ENCODE measurements at regions not wholly inside any gene's neighbourhood (a gene's known extent, or its start where the extent isn't known, plus 50 kb on each side); places are given as distances from the start of the nearest gene placed in this dataset.
A peak's percentile ranks its signal among the peaks of the same experiment; 100 is the strongest.

DNA sequence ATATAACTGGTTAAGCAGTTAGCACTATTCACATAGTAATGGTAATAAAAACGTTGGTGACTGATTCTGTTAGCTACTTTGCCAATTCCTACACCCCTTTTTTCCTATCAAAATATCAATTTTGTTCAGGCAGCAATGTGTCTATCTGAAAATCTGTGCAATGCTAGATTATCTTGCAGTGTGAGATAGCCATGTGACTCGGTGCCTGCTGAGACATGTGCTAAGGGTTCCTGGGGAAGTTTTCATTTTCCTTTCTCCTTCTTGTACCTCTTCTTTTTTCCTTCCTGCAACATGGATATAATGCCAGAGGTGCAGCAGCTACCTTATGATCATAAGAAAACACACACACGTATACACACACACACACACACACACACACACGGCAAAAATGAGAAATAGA, 100.5 kb upstream of the SHISA6 start:
- Histone ChIP-seq H3K36me3 (ENCODE audit: low read depth, missing control alignments) (no peaks in the 10 kb centered on the region), H3K27ac (no peak overlapping the region), H3K4me3 (no peak overlapping the region), H3K4me1 (no peaks in the 10 kb centered on the region), H3K9me3 (no peaks in the 10 kb centered on the region), H3K27me3 (no peaks in the 10 kb centered on the region)
- WGBS, 2 donors, result 58% methylated on average over 4 of the region's 4 CpGs
- no peak for DNase-seq
- TF ChIP-seq, protein P1, sequence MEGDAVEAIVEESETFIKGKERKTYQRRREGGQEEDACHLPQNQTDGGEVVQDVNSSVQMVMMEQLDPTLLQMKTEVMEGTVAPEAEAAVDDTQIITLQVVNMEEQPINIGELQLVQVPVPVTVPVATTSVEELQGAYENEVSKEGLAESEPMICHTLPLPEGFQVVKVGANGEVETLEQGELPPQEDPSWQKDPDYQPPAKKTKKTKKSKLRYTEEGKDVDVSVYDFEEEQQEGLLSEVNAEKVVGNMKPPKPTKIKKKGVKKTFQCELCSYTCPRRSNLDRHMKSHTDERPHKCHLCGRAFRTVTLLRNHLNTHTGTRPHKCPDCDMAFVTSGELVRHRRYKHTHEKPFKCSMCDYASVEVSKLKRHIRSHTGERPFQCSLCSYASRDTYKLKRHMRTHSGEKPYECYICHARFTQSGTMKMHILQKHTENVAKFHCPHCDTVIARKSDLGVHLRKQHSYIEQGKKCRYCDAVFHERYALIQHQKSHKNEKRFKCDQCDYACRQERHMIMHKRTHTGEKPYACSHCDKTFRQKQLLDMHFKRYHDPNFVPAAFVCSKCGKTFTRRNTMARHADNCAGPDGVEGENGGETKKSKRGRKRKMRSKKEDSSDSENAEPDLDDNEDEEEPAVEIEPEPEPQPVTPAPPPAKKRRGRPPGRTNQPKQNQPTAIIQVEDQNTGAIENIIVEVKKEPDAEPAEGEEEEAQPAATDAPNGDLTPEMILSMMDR (IDR thresholded peaks at IDR 0.05), result no peak
- TF ChIP-seq POLR2A (IDR thresholded peaks at IDR 0.05), result no peak
- intact Hi-C loops (cut with DNase I; ENCODE audit: low total_unique reads), result no loop called here

DNA sequence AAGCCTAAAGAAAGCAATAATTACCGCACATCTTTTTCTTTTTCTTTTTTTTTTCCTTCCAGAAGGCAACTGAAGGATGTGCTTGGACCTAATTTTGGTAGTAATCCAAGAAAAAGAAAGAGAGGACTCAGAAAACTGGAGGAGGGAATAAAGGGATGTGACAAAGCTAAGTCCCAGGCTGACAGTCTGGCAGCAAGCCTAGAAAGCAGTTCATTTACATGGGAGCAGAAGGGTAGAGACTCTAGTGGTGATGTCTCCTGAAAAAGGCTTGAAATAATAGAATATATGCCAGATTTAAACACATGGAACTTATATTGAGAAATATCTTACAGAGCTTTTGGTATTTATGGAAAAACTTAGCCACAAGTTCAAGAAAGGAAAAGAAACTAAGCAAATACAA, 101.0 kb upstream of the SHISA6 start:
- Histone ChIP-seq H3K4me1 (no peaks in the 10 kb centered on the region), H3K27me3 (no peaks in the 10 kb centered on the region), H3K9me3 (no peaks in the 10 kb centered on the region), H3K27ac (no peak overlapping the region), H3K36me3 (ENCODE audit: low read depth, missing control alignments) (no peaks in the 10 kb centered on the region), H3K4me3 (no peak overlapping the region)
- TF ChIP-seq, protein P1 (IDR thresholded peaks at IDR 0.05), result no peak
- no peak for TF ChIP-seq POLR2A (IDR thresholded peaks at IDR 0.05)
- peak; percentile 51 for DNase-seq
- intact Hi-C loops (cut with DNase I; ENCODE audit: low total_unique reads), result no loop called here
- WGBS, 2 donors, result 39 to 50% methylated on average over 1 of the region's 1 CpG

DNA sequence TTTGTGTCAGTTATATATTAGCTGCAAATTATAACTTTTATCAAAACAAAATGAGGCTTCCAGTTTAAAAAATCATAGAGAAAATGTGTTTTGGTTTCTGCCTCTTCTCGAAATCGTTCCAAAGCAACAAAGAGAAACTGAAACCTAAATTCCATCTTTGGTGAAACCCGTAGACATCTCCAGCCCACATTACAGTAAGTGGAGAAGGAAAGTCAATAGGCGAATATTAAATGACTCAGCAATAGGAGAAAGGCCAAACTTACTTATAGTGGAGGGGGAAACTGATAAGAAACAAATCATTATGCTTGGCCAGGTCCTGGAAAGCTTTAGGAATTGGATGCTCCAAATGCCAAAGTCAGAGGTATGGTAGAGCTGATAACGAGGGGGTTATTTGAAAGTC, 103.0 kb upstream of the SHISA6 start:
- no peaks in the 10 kb centered on the region for H3K36me3 ChIP-seq (ENCODE audit: low read depth, missing control alignments)
- intact Hi-C loops (cut with DNase I; ENCODE audit: low total_unique reads), result no loop called here
- WGBS, 2 donors, result 82 to 83% methylated on average over 5 of the region's 5 CpGs
- H3K4me3 ChIP-seq, result no peak overlapping the region
- TF ChIP-seq POLR2A (IDR thresholded peaks at IDR 0.05), result no peak
- TF ChIP-seq, protein P1 (IDR thresholded peaks at IDR 0.05), result no peak
- H3K27ac ChIP-seq, result no peak overlapping the region
- H3K4me1 ChIP-seq, result no peaks in the 10 kb centered on the region
- DNase-seq, result no peak
- no peaks in the 10 kb centered on the region for H3K27me3 ChIP-seq
- H3K9me3 ChIP-seq, result no peaks in the 10 kb centered on the region

- H3K27me3 ChIP-seq, result no peaks in the 10 kb centered on the region
- H3K36me3 ChIP-seq (ENCODE audit: low read depth, missing control alignments), result no peaks in the 10 kb centered on the region
- no peak for TF ChIP-seq POLR2A (IDR thresholded peaks at IDR 0.05)
- TF ChIP-seq, protein P1 (IDR thresholded peaks at IDR 0.05), result no peak
- H3K27ac ChIP-seq, result no peak overlapping the region
- no peaks in the 10 kb centered on the region for H3K4me1 ChIP-seq
- intact Hi-C loops (cut with DNase I; ENCODE audit: low total_unique reads), result no loop called here
- 94 to 95% methylated on average over 1 of the region's 1 CpG for WGBS, 2 donors
- no peak for DNase-seq
- no peaks in the 10 kb centered on the region for H3K9me3 ChIP-seq
- H3K4me3 ChIP-seq, result no peak overlapping the region
Measured at GRCh38 chr17:11135819-11136218, 105.2 kb upstream of the SHISA6 start.

DNA sequence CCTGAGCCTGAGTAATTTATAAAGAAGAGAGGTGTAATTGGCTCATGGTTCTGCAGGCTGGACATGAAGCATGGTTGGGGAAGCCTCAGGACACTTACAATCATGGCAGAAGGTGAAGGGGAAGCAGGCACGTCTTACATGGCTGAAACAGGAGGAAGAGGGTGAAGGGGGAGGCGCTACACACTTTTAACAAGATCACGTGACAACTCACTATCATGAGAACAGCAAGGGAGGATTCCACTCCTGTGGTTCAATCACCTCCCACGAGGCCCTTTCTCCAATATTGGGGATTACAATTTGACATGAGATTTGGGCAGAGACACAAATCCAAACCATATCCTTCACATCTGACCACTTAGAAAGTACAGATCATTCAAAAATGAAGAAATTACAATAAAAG, 110.6 kb upstream of the SHISA6 start:
- no peaks in the 10 kb centered on the region for H3K9me3 ChIP-seq
- no peaks in the 10 kb centered on the region for H3K27me3 ChIP-seq
- no peak overlapping the region for H3K27ac ChIP-seq
- H3K36me3 ChIP-seq (ENCODE audit: low read depth, missing control alignments), result no peaks in the 10 kb centered on the region
- 48 to 49% methylated on average over 4 of the region's 4 CpGs for WGBS, 2 donors
- intact Hi-C loops (cut with DNase I; ENCODE audit: low total_unique reads), result no loop called here
- no peak for TF ChIP-seq POLR2A (IDR thresholded peaks at IDR 0.05)
- TF ChIP-seq, protein P1 (IDR thresholded peaks at IDR 0.05), result no peak
- no peak for DNase-seq
- H3K4me1 ChIP-seq, result no peaks in the 10 kb centered on the region
- no peak overlapping the region for H3K4me3 ChIP-seq

Measured in testis (tissue), 2 donors.